Muscle of leg (tissue), 3 donors: ENCODE measurements at regions not wholly inside any gene's neighbourhood (a gene's known extent, or its start where the extent isn't known, plus 50 kb on each side); places are given as distances from the start of the nearest gene placed in this dataset.
"Not testable (repeated sequence)": the region's sequence is repeated elsewhere in the genome, so short reads cannot be mapped to it uniquely, and the experiment has no call there.

Experiments
- DNase-seq: peaks from one replicate; pipeline ENCODE4 v3.0.0; 2013
- H3K27ac ChIP-seq: one replicate; pipeline ENCODE4 v1.5.1; 2013; ENCODE audit warnings: mild to moderate bottlenecking, low read length, control low read depth
- H3K27me3 ChIP-seq: one replicate; pipeline ENCODE4 v1.6.1; 2013; ENCODE audit warnings: low read length; ENCODE audit not compliant: control insufficient read depth, insufficient read depth
- H3K36me3 ChIP-seq: one replicate; pipeline ENCODE4 v1.6.1; 2013; ENCODE audit warnings: low read length; ENCODE audit not compliant: control insufficient read depth, insufficient read depth
- H3K4me1 ChIP-seq: one replicate; pipeline ENCODE4 v1.6.1; 2013; ENCODE audit warnings: low read length; ENCODE audit not compliant: control insufficient read depth, insufficient read depth
- H3K4me3 ChIP-seq: one replicate; pipeline ENCODE4 v1.5.1; 2013; ENCODE audit warnings: low read length, control low read depth
- H3K9me3 ChIP-seq: replicated peaks from 2 replicates; pipeline ENCODE4 v1.6.1; 2013; ENCODE audit warnings: low read depth, low read length; ENCODE audit not compliant: control insufficient read depth
- WGBS: methylation state at CpG from one replicate; pipeline ENCODE4 v1.1.5; 2013; ENCODE audit warnings: missing lambda C conversion rate; ENCODE audit not compliant: insufficient coverage; 5-methylcytosine and 5-hydroxymethylcytosine counted together

- WGBS, result no CpG with 5 or more reads among the region's 2 CpGs
- Histone ChIP-seq H3K9me3 (no peaks in the 10 kb centered on the region), H3K4me1 (no peaks in the 10 kb centered on the region), H3K27ac (no peak overlapping the region), H3K27me3 (no peaks in the 10 kb centered on the region), H3K4me3 (no peak overlapping the region), H3K36me3 (no peaks in the 10 kb centered on the region)
- DNase-seq, result no peak
These were observed 375.5 kb upstream of the RGS6 start for GRCh38 chr14:71556730-71557129.

GRCh38 chr14:71557351-71557750 is 374.9 kb upstream of the RGS6 start:
- Histone ChIP-seq H3K9me3 (no peaks in the 10 kb centered on the region), H3K27me3 (no peaks in the 10 kb centered on the region), H3K27ac (no peak overlapping the region), H3K4me1 (no peaks in the 10 kb centered on the region), H3K36me3 (no peaks in the 10 kb centered on the region), H3K4me3 (no peak overlapping the region)
- no peak for DNase-seq
- WGBS, result no CpG with 5 or more reads among the region's 2 CpGs

GRCh38 chr14:71558943-71559342 is 373.3 kb upstream of the RGS6 start:
- not testable (repeated sequence) for H3K4me1 ChIP-seq, H3K27ac ChIP-seq, DNase-seq, H3K36me3 ChIP-seq, H3K9me3 ChIP-seq, H3K27me3 ChIP-seq, H3K4me3 ChIP-seq
- WGBS, result 90% methylated on average over 5 of the region's 10 CpGs

- Histone ChIP-seq H3K36me3 (no peaks in the 10 kb centered on the region), H3K4me1 (no peaks in the 10 kb centered on the region), H3K27me3 (no peaks in the 10 kb centered on the region), H3K4me3 (no peak overlapping the region), H3K9me3 (no peaks in the 10 kb centered on the region), H3K27ac (no peak overlapping the region)
- no peak for DNase-seq
These were observed 371.5 kb upstream of the RGS6 start for GRCh38 chr14:71560751-71561150.

GRCh38 chr14:71563492-71564153 is 368.6 kb upstream of the RGS6 start:
- H3K4me1 ChIP-seq, result no peaks in the 10 kb centered on the region
- WGBS, result no CpG with 5 or more reads among the region's 3 CpGs
- H3K9me3 ChIP-seq, result no peaks in the 10 kb centered on the region
- no peaks in the 10 kb centered on the region for H3K27me3 ChIP-seq
- no peak overlapping the region for H3K4me3 ChIP-seq
- H3K36me3 ChIP-seq, result no peaks in the 10 kb centered on the region
- H3K27ac ChIP-seq, result no peak overlapping the region
- DNase-seq, result no peak

- H3K4me1 ChIP-seq, result no peaks in the 10 kb centered on the region
- peak; percentile 25 for DNase-seq
- no peak overlapping the region for H3K27ac ChIP-seq
- no peaks in the 10 kb centered on the region for H3K36me3 ChIP-seq
- 20% methylated on average over 1 of the region's 4 CpGs for WGBS
- no peaks in the 10 kb centered on the region for H3K27me3 ChIP-seq
- no peaks in the 10 kb centered on the region for H3K9me3 ChIP-seq
- H3K4me3 ChIP-seq, result no peak overlapping the region
These were observed 366.0 kb upstream of the RGS6 start for GRCh38 chr14:71566276-71566675.

- WGBS, result 80% methylated on average over 1 of the region's 2 CpGs
- not testable (repeated sequence) for H3K27ac ChIP-seq, H3K4me1 ChIP-seq, H3K27me3 ChIP-seq, H3K4me3 ChIP-seq, DNase-seq, H3K9me3 ChIP-seq, H3K36me3 ChIP-seq
These were observed 364.6 kb upstream of the RGS6 start for GRCh38 chr14:71567499-71568133.

- Histone ChIP-seq H3K27ac (peak overlapping the region; percentile 13), H3K4me1 (peaks cover 6% of the 10 kb centered on the region), H3K9me3 (no peaks in the 10 kb centered on the region), H3K27me3 (no peaks in the 10 kb centered on the region), H3K36me3 (no peaks in the 10 kb centered on the region), H3K4me3 (no peak overlapping the region)
- DNase-seq, result peak; percentile 84
- no CpG with 5 or more reads among the region's 2 CpGs for WGBS
These were observed 357.3 kb upstream of the RGS6 start for GRCh38 chr14:71574976-71575375.

GRCh38 chr14:71576472-71576871 is 355.8 kb upstream of the RGS6 start:
- no peaks in the 10 kb centered on the region for H3K9me3 ChIP-seq
- H3K36me3 ChIP-seq, result no peaks in the 10 kb centered on the region
- no peaks in the 10 kb centered on the region for H3K27me3 ChIP-seq
- no peak overlapping the region for H3K4me3 ChIP-seq
- DNase-seq, result no peak
- WGBS, result no CpG with 5 or more reads among the region's 2 CpGs
- H3K4me1 ChIP-seq, result peaks cover 6% of the 10 kb centered on the region
- no peak overlapping the region for H3K27ac ChIP-seq

GRCh38 chr14:71579331-71579730 is 352.9 kb upstream of the RGS6 start:
- Histone ChIP-seq H3K27ac (no peak overlapping the region), H3K4me3 (no peak overlapping the region), H3K27me3 (no peaks in the 10 kb centered on the region), H3K4me1 (peaks cover 3% of the 10 kb centered on the region), H3K36me3 (no peaks in the 10 kb centered on the region), H3K9me3 (no peaks in the 10 kb centered on the region)
- WGBS, result 62% methylated on average over 1 of the region's 3 CpGs
- no peak for DNase-seq

GRCh38 chr14:71582705-71583104 is 349.5 kb upstream of the RGS6 start:
- H3K4me3 ChIP-seq, result no peak overlapping the region
- H3K4me1 ChIP-seq, result peaks cover 5% of the 10 kb centered on the region
- H3K27ac ChIP-seq, result no peak overlapping the region
- DNase-seq, result no peak
- no peaks in the 10 kb centered on the region for H3K9me3 ChIP-seq
- no peaks in the 10 kb centered on the region for H3K36me3 ChIP-seq
- H3K27me3 ChIP-seq, result peaks cover 2% of the 10 kb centered on the region
- no CpG with 5 or more reads among the region's 1 CpG for WGBS
